ENCODE measurements at regions not wholly inside any gene's neighbourhood (a gene's known extent, or its start where the extent isn't known, plus 50 kb on each side); places are given as distances from the start of the nearest gene placed in this dataset.
"Not testable (repeated sequence)": the region's sequence is repeated elsewhere in the genome, so short reads cannot be mapped to it uniquely, and the experiment has no call there.

DNA sequence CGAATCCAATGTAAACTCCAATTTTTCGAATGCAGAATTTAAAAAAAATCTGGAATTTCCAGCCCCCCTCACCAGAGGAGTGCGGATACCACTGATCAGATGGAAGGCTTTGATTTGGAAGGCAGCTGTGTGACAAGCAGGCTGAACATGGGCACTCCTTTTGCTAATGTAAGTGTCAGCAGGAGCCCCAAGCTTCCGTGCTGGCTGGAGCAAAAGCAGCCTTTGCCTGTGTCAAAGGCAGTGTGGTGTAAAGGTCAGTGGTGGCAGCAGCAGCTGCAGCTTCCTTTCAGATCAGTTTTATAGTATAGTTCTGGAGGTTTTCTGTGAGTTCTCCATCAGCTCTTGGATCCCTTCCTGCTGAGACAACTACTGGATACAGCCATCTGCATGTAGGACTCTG lies 259.9 kb downstream of the CTH start:
- no peak for DNase-seq (ENCODE audit: low spot score)

DNA sequence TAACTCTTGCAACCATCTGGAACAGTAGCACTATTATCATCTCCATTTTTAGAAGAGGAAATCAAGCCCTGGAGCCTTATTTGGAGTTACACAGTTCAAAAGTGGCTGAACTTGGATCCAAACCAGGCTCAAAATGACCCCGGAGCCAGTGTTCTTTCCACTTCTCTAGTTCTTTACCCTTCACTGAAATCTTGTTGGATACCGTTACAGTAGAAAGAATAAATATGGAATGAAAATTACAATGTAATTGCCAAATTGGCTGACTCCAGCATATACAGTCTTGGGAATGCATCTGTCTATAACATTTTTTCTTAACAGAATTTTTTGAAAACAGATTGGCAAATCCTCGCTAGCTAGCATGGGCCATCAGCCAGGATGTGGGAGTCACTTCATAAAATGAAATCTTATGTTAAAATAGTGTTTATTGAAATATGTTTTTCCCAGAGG lies 261.4 kb downstream of the CTH start:
- DNase-seq (ENCODE audit: low spot score) = no peak

DNA sequence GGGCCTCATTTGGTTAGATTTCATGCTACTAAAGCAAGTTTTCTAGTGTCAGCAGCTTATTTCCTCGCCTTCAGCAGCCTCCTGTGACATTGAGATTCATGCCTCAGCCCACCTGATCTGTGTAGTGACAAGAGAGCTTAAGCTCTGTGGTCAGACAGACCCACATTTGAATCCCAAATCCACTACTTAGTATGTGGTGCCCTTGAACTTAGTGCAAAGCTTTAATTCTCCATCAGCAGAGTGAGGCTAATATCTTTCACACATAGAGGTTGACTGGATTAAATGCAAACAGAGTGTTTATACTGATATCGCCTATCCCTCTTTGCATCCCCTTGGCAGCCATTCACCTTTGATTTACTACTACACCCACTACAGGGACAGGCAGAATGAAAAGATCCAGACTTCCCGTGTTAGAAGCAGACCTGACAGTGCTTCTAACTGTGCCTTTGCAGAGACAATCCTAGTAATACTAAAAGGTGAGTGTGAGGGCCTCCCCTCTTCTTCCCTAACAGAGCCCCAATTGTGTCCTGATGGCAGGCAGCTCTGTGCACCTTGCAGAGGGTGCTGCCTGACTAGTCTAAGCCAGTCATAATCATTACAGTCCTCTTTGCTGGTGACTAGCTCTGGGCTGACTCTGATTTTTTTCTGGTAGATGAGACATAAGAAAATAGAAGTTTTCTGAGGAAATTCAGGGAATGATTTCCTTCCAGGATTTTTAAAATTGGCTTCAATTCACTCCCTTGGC lies 264.0 kb downstream of the CTH start:
- no peak for DNase-seq (ENCODE audit: low spot score)

DNA sequence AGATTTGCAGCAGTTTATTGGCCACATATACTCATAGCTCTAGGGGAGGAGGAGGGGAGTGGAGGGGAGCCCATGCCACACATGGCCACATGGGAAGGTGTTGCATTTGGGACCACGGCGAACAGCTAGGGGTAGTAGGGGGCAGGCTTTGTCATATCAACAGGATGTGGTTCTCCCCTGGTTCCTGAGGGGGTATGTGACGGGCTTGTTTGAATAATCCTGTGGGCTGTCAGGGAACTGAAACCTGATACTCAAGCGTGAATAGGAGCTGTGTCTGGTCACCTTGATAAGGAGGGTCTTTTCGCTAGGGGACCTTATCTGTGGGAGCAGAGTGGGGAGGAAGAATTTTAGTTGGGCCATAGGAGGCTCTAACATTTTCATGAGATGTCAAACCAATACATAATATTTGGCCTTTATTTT lies 264.7 kb downstream of the CTH start:
- DNase-seq (ENCODE audit: low spot score) = no peak

DNA sequence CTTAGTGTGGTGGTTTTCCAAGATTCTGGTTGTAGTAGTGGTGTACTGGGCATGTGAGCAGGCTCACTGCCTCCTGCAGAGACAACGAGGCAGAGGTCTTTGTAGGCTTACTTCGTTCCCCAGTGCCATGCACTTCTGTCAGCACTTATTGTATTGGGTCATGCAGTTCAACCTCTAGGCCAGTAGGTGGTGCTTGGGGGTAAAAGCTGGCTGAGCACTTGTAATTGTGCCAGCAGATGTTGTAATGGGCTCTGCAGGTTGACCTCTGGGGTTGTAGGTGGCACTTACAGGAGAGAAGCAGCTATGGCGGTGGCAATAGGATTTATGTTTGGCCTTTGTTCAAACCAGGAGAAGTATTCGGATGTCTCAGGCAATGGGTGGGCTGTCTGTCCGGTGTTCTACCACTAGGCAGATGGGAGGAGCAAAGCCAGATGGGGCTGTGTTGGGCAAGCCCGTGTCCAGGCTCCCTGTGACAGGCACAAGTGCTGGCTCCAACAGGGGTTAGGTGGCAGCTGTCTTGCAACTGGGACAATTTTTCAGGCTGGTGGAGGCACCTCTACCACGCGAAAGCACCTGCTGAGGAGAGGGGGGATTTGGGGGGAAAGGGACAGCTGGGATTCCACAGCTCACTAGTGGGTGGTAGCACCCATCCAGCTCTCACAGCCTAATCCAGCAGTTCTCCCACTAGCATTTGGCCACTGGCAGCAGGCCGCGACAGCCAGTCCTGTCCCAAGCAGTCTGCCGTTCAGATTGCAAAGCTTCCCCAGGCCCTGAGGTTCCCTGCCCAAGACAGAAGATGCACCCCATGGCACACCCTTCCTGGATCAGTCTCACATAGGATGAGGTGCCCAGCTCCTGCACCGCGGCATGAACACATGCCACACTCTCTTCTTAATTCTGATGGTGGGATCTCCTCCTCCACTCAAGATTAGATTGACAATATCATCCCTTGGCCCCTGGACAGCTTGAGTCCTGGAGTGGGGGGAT lies 274.5 kb downstream of the CTH start:
- DNase-seq (ENCODE audit: low spot score) = peak; percentile 60

DNA sequence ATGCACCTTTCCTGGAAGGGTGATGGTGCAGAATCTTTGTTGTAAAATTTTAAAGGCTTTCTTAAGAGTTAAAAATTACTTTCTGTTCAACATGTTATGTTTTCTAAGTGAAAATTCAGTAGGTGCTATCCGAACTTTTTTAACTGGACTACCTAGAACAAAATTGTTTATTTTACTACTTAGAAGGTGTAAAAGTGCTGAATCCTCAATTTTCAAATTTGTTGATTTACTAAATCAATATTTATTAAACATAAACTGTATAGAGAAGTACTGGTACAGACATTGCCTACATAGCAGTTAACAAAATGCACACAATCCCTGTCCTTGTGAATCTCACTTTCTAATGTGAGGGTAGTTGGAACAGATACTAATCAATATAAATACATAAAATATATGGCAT lies 277.5 kb downstream of the CTH start:
- DNase-seq (ENCODE audit: low spot score) = no peak

DNA sequence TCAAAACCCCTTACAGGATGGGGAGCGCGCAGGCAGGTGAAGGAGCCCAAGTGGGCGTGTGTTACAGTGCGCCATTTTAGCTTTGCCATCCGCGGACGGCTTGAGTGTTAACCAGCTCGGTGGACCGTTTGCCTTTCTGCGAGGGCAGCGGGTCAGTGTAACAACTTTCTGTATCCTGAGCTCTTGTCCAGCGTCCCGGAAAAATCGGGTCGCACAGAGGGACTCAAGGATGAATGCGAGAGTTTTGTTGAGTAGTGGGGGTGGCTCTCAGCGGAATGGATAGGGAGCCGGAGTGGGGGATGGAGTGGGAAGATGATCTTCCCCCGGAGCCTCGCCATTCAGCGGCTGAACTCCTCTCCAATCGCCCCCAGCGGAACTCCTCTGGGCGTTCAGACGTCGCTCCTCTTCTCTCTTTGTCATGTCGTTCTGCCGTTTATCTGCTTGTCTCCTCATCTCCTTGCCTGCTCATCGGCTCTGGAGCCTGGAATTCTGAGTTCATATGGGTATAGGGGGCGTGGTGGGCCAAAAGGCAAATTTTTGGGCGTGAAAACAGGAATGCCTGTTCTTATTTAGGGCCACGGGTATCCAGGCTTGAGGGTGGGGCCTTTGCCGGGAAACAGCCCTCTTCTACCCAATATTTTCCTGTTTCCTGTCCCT lies 295.4 kb downstream of the CTH start:
- DNase-seq (ENCODE audit: low spot score) = peak; percentile 42

DNA sequence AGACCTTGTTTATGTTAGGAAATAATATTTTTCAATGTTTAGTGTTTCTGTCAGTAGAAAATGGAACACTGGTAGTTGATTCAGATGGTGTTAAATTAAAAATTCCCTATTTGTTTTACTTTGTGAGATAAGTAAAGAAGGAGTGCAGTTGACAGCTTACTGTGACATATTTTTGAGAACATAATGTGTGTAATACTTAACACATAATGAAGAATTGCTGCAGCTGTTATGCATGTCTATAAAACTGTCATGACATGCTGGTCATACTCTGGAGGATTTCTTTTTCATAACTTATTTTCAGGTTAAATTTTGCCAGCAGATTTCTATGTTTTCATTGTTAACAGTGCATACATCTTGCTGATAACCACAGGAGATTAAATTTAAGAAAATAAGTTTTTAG lies 296.1 kb downstream of the CTH start:
- DNase-seq (ENCODE audit: low spot score) = no peak

DNA sequence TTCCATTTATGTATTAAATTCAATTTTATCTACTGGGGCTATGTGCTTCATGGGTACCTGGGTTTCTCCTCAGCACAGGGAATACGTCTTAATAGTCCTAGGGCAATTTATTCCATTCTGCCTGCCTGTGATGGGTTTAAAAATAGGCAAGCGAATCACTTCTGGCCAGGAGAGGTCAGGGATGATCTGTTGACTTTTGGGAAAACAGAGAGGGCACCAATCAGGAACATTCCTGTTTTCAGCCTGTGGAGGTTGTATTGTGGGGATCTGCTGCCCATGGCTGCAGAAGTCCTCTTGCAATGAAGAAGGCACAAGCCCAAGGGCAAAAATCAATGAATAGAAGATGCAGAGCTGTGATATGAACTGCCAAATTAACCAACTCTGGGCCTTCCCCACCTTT lies 303.1 kb downstream of the CTH start:
- no peak for DNase-seq (ENCODE audit: low spot score)

DNA sequence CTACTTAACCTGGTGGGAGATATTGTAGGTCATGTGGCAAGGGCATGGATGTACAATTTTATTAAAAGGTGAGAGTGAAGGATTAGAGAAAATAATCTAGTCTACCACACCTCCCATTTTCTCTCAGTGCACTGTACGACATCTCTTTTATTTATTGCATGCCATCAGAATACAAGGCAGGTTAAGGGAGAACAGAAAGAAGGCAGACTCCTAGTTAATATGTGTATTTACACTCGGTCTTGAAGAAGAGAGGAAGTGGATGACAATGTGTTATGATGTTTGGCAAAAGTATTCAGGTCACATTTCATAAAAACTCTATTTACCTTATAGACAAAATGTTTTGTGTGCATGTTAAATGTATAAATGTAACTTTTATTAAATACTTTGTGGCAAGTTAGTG lies 306.1 kb downstream of the CTH start:
- no peak for DNase-seq (ENCODE audit: low spot score)

DNA sequence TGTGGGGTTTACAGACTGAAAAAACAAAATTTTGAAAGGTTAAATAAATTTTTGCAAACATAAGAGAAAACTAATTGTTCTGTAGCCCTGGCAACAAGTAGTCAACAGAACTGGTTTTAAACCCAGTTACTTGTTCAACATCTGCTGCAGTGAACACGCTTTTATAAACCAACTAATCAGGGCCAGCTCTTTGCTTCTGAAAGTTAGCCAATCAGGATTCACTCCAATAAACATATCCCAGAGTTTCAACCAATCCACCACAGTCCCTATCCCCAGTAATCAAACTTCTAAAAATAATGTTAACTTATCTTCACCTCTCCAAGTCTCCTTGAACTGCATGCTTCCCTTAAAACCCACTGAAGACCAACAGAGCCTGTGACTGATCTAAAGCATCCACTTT lies 306.6 kb downstream of the CTH start:
- no peak for DNase-seq (ENCODE audit: low spot score)

DNA sequence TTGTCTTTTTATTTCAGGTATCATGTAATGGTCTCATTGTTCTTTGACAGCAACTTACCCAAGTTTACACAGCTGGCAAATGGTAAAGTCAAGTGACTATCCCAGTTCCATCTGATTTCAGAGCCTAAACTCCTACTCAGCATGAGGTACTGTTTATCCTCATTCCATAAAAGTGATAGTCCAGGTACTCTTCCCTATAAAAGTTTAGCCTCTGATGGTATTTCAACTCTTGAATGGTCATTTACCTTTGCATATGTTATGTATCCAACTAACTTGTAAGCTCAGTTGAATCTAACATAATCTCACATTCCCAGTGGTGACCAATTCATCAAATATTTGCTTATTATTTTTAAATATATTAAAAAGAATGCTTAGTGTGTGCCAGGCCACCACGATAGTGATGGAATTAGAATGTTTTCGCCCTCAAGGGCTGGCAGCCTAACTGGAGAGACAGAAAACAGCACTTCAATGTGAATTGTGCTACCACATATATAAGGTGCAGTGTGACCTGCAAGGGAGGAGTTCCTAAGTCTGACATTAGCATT lies 307.1 kb downstream of the CTH start:
- no peak for DNase-seq (ENCODE audit: low spot score)

DNA sequence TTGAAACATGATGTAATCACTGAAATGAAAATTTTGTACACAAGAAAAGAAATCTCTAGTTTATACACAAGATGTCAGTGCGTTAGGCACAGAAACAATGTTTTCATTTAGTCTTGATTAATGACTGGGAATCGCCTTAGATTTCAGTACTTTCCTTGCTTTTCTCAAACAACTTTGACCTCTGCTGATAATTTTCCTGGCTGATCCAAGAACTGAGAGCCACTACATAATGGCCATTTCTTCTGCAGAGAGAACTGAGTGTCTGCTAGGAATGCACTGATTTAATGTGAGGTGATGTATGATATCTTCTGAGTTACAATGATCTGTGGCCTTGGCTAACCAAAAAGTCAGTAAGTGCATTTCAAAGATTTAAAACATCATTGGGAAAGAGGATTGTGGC lies 308.1 kb downstream of the CTH start:
- no peak for DNase-seq (ENCODE audit: low spot score)

DNA sequence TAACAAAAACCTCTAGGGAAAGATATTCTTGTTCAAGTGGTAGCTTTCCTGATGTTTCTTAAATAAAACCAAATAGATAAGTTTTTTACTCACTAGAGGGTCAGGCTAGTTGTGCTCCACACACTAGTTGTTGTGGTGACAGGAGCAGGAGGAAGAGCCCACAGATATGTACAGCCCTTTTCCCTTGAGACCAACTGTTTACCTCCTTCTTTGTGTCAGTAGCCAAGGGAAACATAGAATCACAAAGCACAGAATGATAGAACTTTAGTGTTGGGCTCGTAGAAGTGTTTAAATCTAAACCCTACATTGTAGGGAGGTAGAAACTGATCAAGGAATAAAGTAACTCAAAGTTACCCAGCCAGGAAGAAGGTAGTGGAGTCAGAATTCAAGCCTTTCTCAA lies 309.0 kb downstream of the CTH start:
- DNase-seq (ENCODE audit: low spot score) = no peak

DNA sequence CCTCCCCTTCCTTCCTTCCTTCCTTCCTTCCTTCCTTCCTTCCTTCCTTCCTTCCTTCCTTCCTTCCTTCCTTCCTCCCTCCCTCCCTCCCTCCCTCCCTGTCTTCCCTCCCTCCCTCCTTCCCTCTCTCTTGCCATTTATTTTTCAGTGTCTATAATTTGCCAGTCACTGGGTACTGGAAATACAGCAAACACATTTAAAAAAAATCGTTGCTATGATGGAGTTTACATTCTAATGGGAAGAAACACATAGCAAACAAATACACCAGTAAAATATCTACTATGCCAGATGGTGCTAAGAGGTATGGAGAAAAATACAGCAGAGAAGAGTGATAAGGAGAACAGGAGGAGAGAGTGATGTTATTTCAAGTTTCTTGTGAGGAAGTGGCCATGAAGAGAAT lies 309.5 kb downstream of the CTH start:
- no peak for DNase-seq (ENCODE audit: low spot score)

DNA sequence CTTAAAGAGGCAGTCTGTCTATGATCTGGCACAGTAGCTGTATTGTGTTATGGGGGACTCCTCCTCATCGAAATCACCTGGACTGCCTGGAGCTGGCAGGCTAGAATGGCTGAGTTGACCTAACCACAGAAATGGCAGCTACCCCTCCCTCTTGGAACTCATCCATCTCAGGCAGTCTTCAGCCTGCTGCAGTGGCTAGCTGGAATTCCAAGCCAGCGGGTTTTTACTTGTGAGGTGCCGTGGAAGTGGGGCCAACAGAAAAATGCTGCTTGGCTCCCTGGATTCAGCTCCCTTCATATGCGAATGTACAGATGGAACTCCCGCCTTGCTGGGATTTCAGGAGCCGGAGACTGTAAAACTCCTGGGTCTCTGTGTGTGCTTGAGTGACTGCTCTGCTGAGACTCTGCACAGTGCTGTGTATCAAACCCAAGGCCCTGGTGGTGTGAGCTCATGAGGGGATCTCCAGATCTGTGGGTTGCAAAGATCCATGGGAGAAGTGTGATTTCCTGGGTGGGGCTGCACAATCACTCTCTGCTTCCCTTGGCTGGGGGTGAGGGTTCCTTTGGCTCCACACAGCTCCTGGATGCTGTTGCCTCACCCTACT lies 316.9 kb downstream of the CTH start:
- DNase-seq (ENCODE audit: low spot score) = no peak

DNA sequence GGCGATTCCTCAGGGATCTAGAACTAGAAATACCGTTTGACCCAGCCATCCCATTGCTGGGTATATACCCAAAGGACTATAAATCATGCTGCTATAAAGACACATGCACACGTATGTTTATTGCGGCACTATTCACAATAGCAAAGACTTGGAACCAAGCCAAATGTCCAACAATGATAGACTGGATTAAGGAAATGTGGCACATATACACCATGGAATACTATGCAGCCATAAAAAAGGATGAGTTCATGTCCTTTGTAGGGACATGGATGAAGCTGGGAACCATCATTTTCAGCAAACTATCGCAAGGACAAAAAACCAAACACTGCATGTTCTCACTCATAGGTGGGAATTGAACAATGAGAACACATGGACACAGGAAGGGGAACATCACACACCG lies 311.1 kb downstream of the PTGER3 start:
- DNase-seq (ENCODE audit: low spot score) = not testable (repeated sequence)

DNA sequence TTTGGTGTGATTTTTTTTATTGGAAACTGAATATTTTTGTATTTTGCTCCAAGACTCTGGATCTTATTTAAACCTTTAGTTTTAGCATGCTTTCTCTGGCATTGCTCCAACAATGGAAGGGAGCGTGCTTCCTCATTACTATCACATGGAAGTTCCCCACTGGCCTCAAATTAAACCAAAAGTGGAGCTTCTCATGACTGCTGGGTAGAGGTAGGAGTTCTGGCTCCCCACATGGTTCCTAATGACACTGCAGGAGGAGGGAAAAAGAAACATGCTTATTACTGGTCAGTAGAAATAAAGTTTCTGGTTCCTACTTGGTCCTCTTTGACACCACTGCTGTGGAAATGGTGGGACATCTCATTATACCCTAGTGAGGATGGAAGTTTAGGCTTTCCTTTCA lies 310.5 kb downstream of the PTGER3 start:
- DNase-seq (ENCODE audit: low spot score) = no peak

DNA sequence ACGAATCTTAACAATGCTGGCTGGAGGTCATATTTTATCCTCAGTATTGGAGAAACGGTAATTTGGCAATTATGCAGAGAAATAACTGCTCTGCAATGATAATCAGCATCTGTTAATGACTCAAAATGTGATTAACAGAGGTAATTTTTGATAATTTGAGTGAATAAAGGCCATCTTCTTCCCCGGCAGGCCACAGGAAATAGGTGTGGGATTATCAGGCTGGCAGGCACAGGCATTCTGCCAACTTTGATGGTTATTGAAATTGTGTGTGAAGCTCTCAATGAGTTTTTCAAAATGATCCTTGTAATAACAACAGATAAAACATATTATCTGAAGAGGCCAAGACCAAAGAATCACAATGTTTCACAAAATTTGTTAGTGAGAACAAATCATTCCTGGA lies 309.0 kb downstream of the PTGER3 start:
- no peak for DNase-seq (ENCODE audit: low spot score)

DNA sequence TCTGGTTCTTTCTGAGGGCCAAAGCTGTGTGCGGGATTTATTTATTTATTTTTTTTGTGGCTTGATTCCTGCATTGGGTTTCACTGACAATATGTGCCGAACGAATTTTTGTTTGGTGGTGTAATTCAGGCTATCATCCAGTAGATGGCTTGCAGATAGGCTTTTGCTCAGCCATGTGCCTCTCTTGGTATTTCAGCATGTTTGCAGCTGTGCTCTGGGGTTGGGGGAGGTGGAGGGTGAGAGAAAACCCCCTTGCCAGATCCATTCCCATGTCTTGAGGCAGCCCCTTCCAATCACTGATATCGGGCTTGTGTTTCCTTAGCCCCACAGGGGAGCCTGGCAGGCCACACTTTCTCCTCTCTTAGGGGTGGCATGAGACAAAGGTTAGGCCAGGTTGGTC lies 302.4 kb downstream of the PTGER3 start:
- no peak for DNase-seq (ENCODE audit: low spot score)

DNA sequence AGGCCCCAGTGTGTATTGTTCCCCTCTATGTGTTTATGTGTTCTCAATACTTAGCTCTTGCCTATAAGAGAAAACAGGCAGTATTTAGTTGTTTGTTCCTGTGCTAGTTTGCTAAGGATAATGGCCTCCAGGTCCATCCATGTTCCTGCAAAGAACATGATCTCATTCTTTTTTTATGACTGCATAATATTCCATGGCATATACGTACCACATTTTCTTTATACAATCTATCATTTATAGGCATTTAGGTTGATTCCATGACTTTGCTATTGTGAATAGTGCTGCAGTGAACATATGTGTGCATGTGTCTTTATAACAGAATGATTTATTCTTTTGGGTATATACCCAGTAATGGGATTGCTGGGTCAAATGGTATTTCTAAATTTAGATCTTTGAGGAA lies 301.6 kb downstream of the PTGER3 start:
- not testable (repeated sequence) for DNase-seq (ENCODE audit: low spot score)

DNA sequence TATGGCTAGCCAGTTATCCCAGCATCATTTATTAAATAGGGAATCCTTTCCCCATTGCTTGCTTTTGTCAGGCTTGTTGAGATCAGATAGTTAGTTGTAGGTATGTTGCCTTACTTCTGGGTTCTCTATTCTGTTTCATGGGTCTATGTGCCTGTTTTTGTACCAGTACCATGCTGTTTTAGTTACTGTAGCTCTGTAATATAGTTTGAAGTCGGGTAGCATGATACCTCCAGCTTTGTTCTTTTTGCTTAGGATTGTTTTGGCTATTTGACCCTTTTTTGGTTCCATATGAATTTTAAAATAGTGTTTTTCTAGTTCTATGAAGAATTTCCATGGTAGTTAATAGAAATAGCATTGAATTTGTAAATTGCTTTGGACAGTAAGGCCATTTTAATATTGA lies 300.5 kb downstream of the PTGER3 start:
- not testable (repeated sequence) for DNase-seq (ENCODE audit: low spot score)
